ENCODE measurements at regions not wholly inside any gene's neighbourhood (a gene's known extent, or its start where the extent isn't known, plus 50 kb on each side); places are given as distances from the start of the nearest gene placed in this dataset.

DNA sequence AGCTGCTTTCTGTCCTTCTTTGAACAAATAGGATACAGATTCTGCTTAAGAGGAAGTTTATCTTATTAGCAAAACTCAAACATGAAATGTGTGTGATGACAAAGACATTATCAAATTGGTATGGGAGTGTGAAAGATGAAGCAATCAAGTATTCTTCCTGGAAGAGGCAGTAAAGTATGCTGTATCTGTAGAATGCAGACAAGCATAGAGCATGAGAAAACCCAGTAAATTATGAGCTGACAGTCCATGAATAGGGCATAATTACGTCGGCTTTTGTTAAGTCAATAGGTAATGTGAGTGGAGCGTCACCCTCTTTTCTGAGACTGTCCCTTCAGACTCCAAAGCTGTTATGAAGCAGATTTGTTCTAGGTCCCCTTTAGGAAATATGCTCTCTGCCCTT, 458.6 kb upstream of the NWD2 start:
- Histone ChIP-seq H3K4me3 (ENCODE audit: low read depth, low read length, poor library complexity, severe bottlenecking) (no peak overlapping the region), H3K36me3 (ENCODE audit: insufficient read depth, low read length) (no peaks in the 10 kb centered on the region), H3K27me3 (ENCODE audit: insufficient read depth, low read length) (no peaks in the 10 kb centered on the region), H3K4me1 (ENCODE audit: insufficient read depth, low read length, severe bottlenecking) (no peaks in the 10 kb centered on the region), H3F3A (ENCODE audit: insufficient read depth, low read length) (no peaks in the 10 kb centered on the region), H3K9me2 (ENCODE audit: low read depth, low read length) (no peaks in the 10 kb centered on the region), H3K79me2 (ENCODE audit: insufficient read depth, low read length) (no peaks in the 10 kb centered on the region), H4K20me1 (ENCODE audit: insufficient read depth, low read length) (no peaks in the 10 kb centered on the region), H3K4me2 (ENCODE audit: low read length) (no peak overlapping the region), H3K9me3 (ENCODE audit: low read length) (no peaks in the 10 kb centered on the region), H3K9ac (ENCODE audit: low read length) (no peak overlapping the region), H3K27ac (ENCODE audit: low read depth, low read length, poor library complexity, severe bottlenecking) (no peak overlapping the region), H2AFZ (ENCODE audit: low read length) (no peak overlapping the region)
- TF ChIP-seq EZH2 (IDR thresholded peaks at IDR 0.05; ENCODE audit: borderline replicate concordance, low read length) = no peak
- TF ChIP-seq, protein P1, sequence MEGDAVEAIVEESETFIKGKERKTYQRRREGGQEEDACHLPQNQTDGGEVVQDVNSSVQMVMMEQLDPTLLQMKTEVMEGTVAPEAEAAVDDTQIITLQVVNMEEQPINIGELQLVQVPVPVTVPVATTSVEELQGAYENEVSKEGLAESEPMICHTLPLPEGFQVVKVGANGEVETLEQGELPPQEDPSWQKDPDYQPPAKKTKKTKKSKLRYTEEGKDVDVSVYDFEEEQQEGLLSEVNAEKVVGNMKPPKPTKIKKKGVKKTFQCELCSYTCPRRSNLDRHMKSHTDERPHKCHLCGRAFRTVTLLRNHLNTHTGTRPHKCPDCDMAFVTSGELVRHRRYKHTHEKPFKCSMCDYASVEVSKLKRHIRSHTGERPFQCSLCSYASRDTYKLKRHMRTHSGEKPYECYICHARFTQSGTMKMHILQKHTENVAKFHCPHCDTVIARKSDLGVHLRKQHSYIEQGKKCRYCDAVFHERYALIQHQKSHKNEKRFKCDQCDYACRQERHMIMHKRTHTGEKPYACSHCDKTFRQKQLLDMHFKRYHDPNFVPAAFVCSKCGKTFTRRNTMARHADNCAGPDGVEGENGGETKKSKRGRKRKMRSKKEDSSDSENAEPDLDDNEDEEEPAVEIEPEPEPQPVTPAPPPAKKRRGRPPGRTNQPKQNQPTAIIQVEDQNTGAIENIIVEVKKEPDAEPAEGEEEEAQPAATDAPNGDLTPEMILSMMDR (IDR thresholded peaks at IDR 0.05; ENCODE audit: low read length) = no peak

DNA sequence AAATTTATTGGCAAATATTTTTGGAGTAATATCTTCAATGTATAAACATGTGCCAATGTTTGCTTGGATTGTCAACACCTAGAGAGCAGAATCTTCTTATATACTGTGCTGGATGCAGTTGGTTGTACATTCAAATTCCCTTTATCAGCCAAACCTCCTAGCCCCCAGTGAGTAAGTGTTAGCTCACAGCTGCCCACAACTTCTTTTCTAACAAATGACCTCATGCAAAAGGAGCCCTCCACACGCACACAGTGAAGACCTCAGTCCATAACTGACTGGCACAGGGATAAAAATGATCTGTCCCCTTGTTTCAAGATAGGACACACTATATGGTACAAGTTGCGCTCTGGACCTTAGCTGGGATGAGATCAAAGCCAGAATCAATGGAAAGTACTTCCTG, 458.0 kb upstream of the NWD2 start:
- Histone ChIP-seq H2AFZ (ENCODE audit: low read length) (no peak overlapping the region), H3K9me2 (ENCODE audit: low read depth, low read length) (no peaks in the 10 kb centered on the region), H3F3A (ENCODE audit: insufficient read depth, low read length) (no peaks in the 10 kb centered on the region), H3K27me3 (ENCODE audit: insufficient read depth, low read length) (no peaks in the 10 kb centered on the region), H3K79me2 (ENCODE audit: insufficient read depth, low read length) (no peaks in the 10 kb centered on the region), H3K4me2 (ENCODE audit: low read length) (no peak overlapping the region), H3K4me3 (ENCODE audit: low read depth, low read length, poor library complexity, severe bottlenecking) (no peak overlapping the region), H4K20me1 (ENCODE audit: insufficient read depth, low read length) (no peaks in the 10 kb centered on the region), H3K36me3 (ENCODE audit: insufficient read depth, low read length) (no peaks in the 10 kb centered on the region), H3K4me1 (ENCODE audit: insufficient read depth, low read length, severe bottlenecking) (no peaks in the 10 kb centered on the region), H3K27ac (ENCODE audit: low read depth, low read length, poor library complexity, severe bottlenecking) (no peak overlapping the region), H3K9ac (ENCODE audit: low read length) (no peak overlapping the region), H3K9me3 (ENCODE audit: low read length) (no peaks in the 10 kb centered on the region)
- TF ChIP-seq, protein P1 (IDR thresholded peaks at IDR 0.05; ENCODE audit: low read length) = no peak
- TF ChIP-seq EZH2 (IDR thresholded peaks at IDR 0.05; ENCODE audit: borderline replicate concordance, low read length) = no peak

DNA sequence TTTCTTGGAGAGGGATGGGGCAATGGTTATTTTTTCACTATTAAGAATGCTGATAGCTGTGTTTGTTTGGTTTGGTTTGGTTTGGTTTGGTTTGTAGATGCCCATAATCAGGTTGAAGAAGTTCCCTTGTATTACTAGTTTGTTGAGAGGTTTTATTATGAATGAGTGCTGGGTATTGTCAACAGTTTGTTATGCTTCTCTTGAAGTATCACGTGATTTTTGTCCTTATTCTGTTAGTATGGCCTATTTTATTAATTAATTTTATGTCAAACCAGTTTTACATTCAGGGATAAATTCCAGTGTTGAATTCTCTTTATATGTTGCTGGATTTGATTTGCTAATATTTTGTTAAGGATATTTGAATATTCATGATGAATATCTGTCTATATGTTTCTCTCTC, 449.8 kb upstream of the NWD2 start:
- Histone ChIP-seq H3K9me2 (ENCODE audit: low read depth, low read length) (no peaks in the 10 kb centered on the region), H4K20me1 (ENCODE audit: insufficient read depth, low read length) (no peaks in the 10 kb centered on the region), H3K79me2 (ENCODE audit: insufficient read depth, low read length) (no peaks in the 10 kb centered on the region), H3K36me3 (ENCODE audit: insufficient read depth, low read length) (no peaks in the 10 kb centered on the region), H3K4me1 (ENCODE audit: insufficient read depth, low read length, severe bottlenecking) (no peaks in the 10 kb centered on the region), H3K27me3 (ENCODE audit: insufficient read depth, low read length) (no peaks in the 10 kb centered on the region), H3K4me2 (ENCODE audit: low read length) (no peak overlapping the region), H3K9me3 (ENCODE audit: low read length) (no peaks in the 10 kb centered on the region), H3K27ac (ENCODE audit: low read depth, low read length, poor library complexity, severe bottlenecking) (no peak overlapping the region), H3K9ac (ENCODE audit: low read length) (no peak overlapping the region), H2AFZ (ENCODE audit: low read length) (no peak overlapping the region), H3K4me3 (ENCODE audit: low read depth, low read length, poor library complexity, severe bottlenecking) (no peak overlapping the region), H3F3A (ENCODE audit: insufficient read depth, low read length) (no peaks in the 10 kb centered on the region)
- TF ChIP-seq EZH2 (IDR thresholded peaks at IDR 0.05; ENCODE audit: borderline replicate concordance, low read length) = no peak
- TF ChIP-seq, protein P1 (IDR thresholded peaks at IDR 0.05; ENCODE audit: low read length) = no peak

All from OCI-LY1 (cell line).